T-cell (primary cell): ENCODE measurements at regions not wholly inside any gene's neighbourhood (a gene's known extent, or its start where the extent isn't known, plus 50 kb on each side); places are given as distances from the start of the nearest gene placed in this dataset.

ENCODE experiments used
- ATAC-seq, 4 experiments: fragments of 200-7000 bp in 3 of 4; fragments of 150-1000 bp in 1 of 4; cut with Tn5 transposase; replicated peaks in 1 of 4; 1 replicate in 3 of 4; 2 replicates in 1 of 4; pipeline ENCODE4 v1.10.0; 2021; ENCODE audit warnings: moderate library complexity in 3 of 4, mild to moderate bottlenecking in 2 of 4, moderate number of reproducible peaks in 1 of 4
- CTCF ChIA-PET, 2 donors: fragments of 300-600 bp; sonication (Branson Sonifier 250); formaldehyde crosslinking; loops; one replicate each; lab custom pipeline; 2022; ENCODE audit warnings: antibody characterized with exemption in 2 of 2; lab: Charles Lee
- POLR2A ChIA-PET, 2 donors: fragments of 300-600 bp; sonication (Branson Sonifier 250); formaldehyde crosslinking; loops; one replicate each; lab custom pipeline; 2022; ENCODE audit warnings: antibody characterized with exemption in 2 of 2; lab: Charles Lee
- DNase-seq, 35 experiments: peaks; one replicate each; pipeline versions ENCODE4 v3.0.0 to v3.0.0-alpha.2; 2013 to 2023
- H3K27ac ChIP-seq: one replicate; pipeline ENCODE4 v1.5.1; 2013; ENCODE audit warnings: low read length
- H3K27me3 ChIP-seq, 2 experiments: replicated peaks in 1 of 2; 1 replicate in 1 of 2; 2 replicates in 1 of 2; pipeline versions ENCODE4 v1.6.1 to v1.7.0; 2013; ENCODE audit warnings: low read length in 1 of 2, mixed read lengths in 1 of 2; ENCODE audit not compliant: control insufficient read depth in 2 of 2, insufficient read depth in 2 of 2; ENCODE audit errors: extremely low read depth in 1 of 2
- H3K36me3 ChIP-seq, 2 donors: 1 replicate in 1 of 2; 2 replicates in 1 of 2; pipeline versions ENCODE4 v1.6.1 to v1.7.0; 2013; ENCODE audit warnings: low read length in 1 of 2; ENCODE audit not compliant: control insufficient read depth in 2 of 2, insufficient read depth in 1 of 2; ENCODE audit errors: extremely low read depth in 1 of 2
- H3K4me1 ChIP-seq, 2 experiments: 1 replicate in 1 of 2; 2 replicates in 1 of 2; pipeline versions ENCODE4 v1.6.1 to v1.7.0; 2013; ENCODE audit warnings: low read length in 2 of 2, mixed read lengths in 1 of 2; ENCODE audit not compliant: insufficient read depth in 2 of 2, control insufficient read depth in 1 of 2; ENCODE audit errors: extremely low read depth in 1 of 2
- H3K4me3 ChIP-seq, 2 donors: 1 replicate in 1 of 2; 2 replicates in 1 of 2; pipeline versions ENCODE4 v1.5.1 to v1.7.0; 2013; ENCODE audit warnings: mild to moderate bottlenecking in 2 of 2, low read length in 1 of 2, moderate library complexity in 1 of 2; ENCODE audit not compliant: control insufficient read depth in 1 of 2; ENCODE audit errors: extremely low read depth in 1 of 2
- H3K9me3 ChIP-seq: 2 replicates; pipeline ENCODE4 v1.7.0; 2013
- H3K27ac Mint-ChIP-seq, 2 donors: one replicate each; pipeline ENCODE4 v1.8.0; 2020 to 2021; ENCODE audit warnings: mild to moderate bottlenecking in 2 of 2, mixed read lengths in 2 of 2
- H3K27me3 Mint-ChIP-seq, 2 donors: one replicate each; pipeline ENCODE4 v1.8.0; 2021 to 2022; ENCODE audit warnings: mixed read lengths in 2 of 2
- H3K36me3 Mint-ChIP-seq: one replicate; pipeline ENCODE4 v1.8.0; 2021; ENCODE audit warnings: mixed read lengths
- H3K4me1 Mint-ChIP-seq, 3 donors: one replicate each; pipeline ENCODE4 v1.8.0; 2020 to 2022; ENCODE audit warnings: mixed read lengths in 3 of 3, mild to moderate bottlenecking in 1 of 3
- H3K4me3 Mint-ChIP-seq, 3 donors: one replicate each; pipeline ENCODE4 v1.8.0; 2020 to 2022; ENCODE audit warnings: mild to moderate bottlenecking in 3 of 3, mixed read lengths in 3 of 3, moderate library complexity in 3 of 3
- H3K9me3 Mint-ChIP-seq, 3 donors: one replicate each; pipeline ENCODE4 v1.8.0; 2020 to 2022; ENCODE audit warnings: mixed read lengths in 3 of 3
- WGBS: methylation state at CpG from one replicate; pipeline ENCODE4 v1.1.5; 2013; ENCODE audit warnings: missing lambda C conversion rate; ENCODE audit not compliant: insufficient coverage; 5-methylcytosine and 5-hydroxymethylcytosine counted together

GRCh38 chr11:123378096-123378495 is 52.0 kb upstream of the GRAMD1B start:
- ATAC-seq (no peak), DNase-seq (no peak)
- no peak overlapping the region for H3K27ac ChIP-seq
- no peaks in the 10 kb centered on the region for H3K36me3 Mint-ChIP-seq
- no peaks in the 10 kb centered on the region for H3K27me3 Mint-ChIP-seq
- H3K4me3 ChIP-seq = no peak overlapping the region
- H3K4me1 Mint-ChIP-seq = peaks cover 0 to 10% (median 5%) of the 10 kb centered on the region in 3 donors
- no peaks in the 10 kb centered on the region for H3K9me3 ChIP-seq
- POLR2A ChIA-PET = no interaction called here
- no peak overlapping the region for H3K27ac Mint-ChIP-seq
- H3K27me3 ChIP-seq = no peaks in the 10 kb centered on the region
- H3K4me3 Mint-ChIP-seq = no peak overlapping the region
- H3K9me3 Mint-ChIP-seq = no peaks in the 10 kb centered on the region
- H3K36me3 ChIP-seq = no peaks in the 10 kb centered on the region
- 100% methylated on average over 2 of the region's 3 CpGs for WGBS
- CTCF ChIA-PET = no interaction called here
- peaks cover 0 to 18% of the 10 kb centered on the region in 2 experiments for H3K4me1 ChIP-seq

GRCh38 chr11:123377355-123377754 is 52.7 kb upstream of the GRAMD1B start:
- Histone ChIP-seq H3K27me3 (no peaks in the 10 kb centered on the region), H3K27ac (no peak overlapping the region), H3K36me3 (no peaks in the 10 kb centered on the region), H3K4me1 (peaks cover 0 to 11% of the 10 kb centered on the region in 2 experiments), H3K4me3 (no peak overlapping the region), H3K9me3 (no peaks in the 10 kb centered on the region)
- H3K4me3 Mint-ChIP-seq = no peak overlapping the region
- no peaks in the 10 kb centered on the region for H3K27me3 Mint-ChIP-seq
- no peaks in the 10 kb centered on the region for H3K36me3 Mint-ChIP-seq
- ChIA-PET CTCF (no interaction called here), POLR2A (no interaction called here)
- no peak overlapping the region for H3K27ac Mint-ChIP-seq
- no peaks in the 10 kb centered on the region for H3K9me3 Mint-ChIP-seq
- 73% methylated on average over 4 of the region's 5 CpGs for WGBS
- H3K4me1 Mint-ChIP-seq = peaks cover 0 to 6% (median 3%) of the 10 kb centered on the region in 3 donors
- ATAC-seq = no peak
- no peak for DNase-seq

GRCh38 chr11:123375832-123376231 is 54.2 kb upstream of the GRAMD1B start:
- Mint-ChIP-seq H3K9me3 (no peaks in the 10 kb centered on the region), H3K4me1 (no peaks in the 10 kb centered on the region), H3K36me3 (no peaks in the 10 kb centered on the region), H3K4me3 (no peak overlapping the region), H3K27ac (no peak overlapping the region), H3K27me3 (no peaks in the 10 kb centered on the region)
- H3K4me3 ChIP-seq = no peak overlapping the region
- no peaks in the 10 kb centered on the region for H3K36me3 ChIP-seq
- ATAC-seq = no peak
- 100% methylated on average over 1 of the region's 3 CpGs for WGBS
- no peak overlapping the region for H3K27ac ChIP-seq
- ChIA-PET POLR2A (no interaction called here), CTCF (no interaction called here)
- H3K4me1 ChIP-seq = no peaks in the 10 kb centered on the region
- DNase-seq = no peak
- H3K9me3 ChIP-seq = no peaks in the 10 kb centered on the region
- no peaks in the 10 kb centered on the region for H3K27me3 ChIP-seq

- Histone ChIP-seq H3K27me3 (no peaks in the 10 kb centered on the region), H3K4me1 (no peaks in the 10 kb centered on the region), H3K4me3 (no peak overlapping the region), H3K9me3 (no peaks in the 10 kb centered on the region), H3K36me3 (no peaks in the 10 kb centered on the region), H3K27ac (no peak overlapping the region)
- Mint-ChIP-seq H3K27me3 (no peaks in the 10 kb centered on the region), H3K4me3 (no peak overlapping the region), H3K4me1 (no peaks in the 10 kb centered on the region), H3K9me3 (no peaks in the 10 kb centered on the region), H3K27ac (no peak overlapping the region), H3K36me3 (no peaks in the 10 kb centered on the region)
- CTCF ChIA-PET = interaction anchor here in 1 of 2 donors (0.6 kb wide), 1 partner anchor 147 kb away, joined by 3 read pairs; no protein-coding TSS in a partner anchor
- ATAC-seq (no peak), DNase-seq (no peak)
- WGBS = 100% methylated on average over 2 of the region's 5 CpGs
- POLR2A ChIA-PET = no interaction called here
Observed at GRCh38 chr11:123374622-123374968, 55.5 kb upstream of the GRAMD1B start.

DNA sequence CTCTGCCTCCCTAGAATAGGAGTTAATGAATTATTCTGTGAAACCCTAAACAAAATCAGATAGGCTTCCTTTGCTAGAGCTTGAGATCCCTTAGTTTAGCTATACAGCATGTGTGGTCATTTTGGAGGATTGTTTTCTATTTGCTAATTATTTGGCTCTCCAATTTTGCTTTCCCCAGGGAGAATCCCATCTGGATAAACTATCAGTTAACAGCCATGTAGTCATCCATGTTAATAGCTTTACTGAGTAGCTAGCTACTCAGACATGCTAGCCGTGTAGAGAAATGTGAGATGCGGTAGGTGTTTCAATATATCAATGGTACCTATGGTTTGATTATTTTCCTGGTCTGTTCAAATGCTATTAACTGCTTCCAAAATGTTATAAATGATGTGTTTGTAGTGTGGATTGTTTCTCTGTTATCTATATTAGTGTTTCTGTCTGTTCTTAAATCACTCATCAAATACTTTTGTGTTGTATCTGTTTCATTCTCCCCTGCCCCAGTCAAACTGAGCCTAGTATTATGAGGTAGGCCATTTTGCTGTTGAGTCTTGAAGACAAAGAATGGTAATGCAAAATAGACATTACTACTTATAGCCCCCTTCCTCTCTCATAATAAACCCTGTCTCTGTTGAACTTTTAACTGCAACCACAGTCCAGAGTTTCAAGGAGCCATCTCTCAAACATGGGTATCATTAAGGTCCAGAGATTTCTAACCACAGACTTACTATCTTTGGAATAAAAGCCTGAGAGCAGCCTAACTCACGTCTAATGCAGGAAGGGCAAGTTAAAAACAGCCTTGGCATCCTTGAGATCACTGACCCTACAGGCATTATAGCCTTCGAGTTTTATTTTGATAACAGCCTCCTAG is 56.1 kb upstream of the GRAMD1B start:
- H3K36me3 Mint-ChIP-seq = no peaks in the 10 kb centered on the region
- Histone ChIP-seq H3K4me1 (no peaks in the 10 kb centered on the region), H3K9me3 (no peaks in the 10 kb centered on the region), H3K27ac (no peak overlapping the region), H3K4me3 (no peak overlapping the region), H3K27me3 (no peaks in the 10 kb centered on the region), H3K36me3 (no peaks in the 10 kb centered on the region)
- no peak overlapping the region for H3K27ac Mint-ChIP-seq
- H3K4me3 Mint-ChIP-seq = no peak overlapping the region
- DNase-seq (no peak), ATAC-seq (no peak)
- no peaks in the 10 kb centered on the region for H3K9me3 Mint-ChIP-seq
- 80% methylated on average over 1 of the region's 4 CpGs for WGBS
- POLR2A ChIA-PET = no interaction called here
- CTCF ChIA-PET = interaction anchor here in 1 of 2 donors (0.6 kb wide), 1 partner anchor 148 kb away, joined by 3 read pairs; no protein-coding TSS in a partner anchor
- no peaks in the 10 kb centered on the region for H3K27me3 Mint-ChIP-seq
- no peaks in the 10 kb centered on the region for H3K4me1 Mint-ChIP-seq

DNA sequence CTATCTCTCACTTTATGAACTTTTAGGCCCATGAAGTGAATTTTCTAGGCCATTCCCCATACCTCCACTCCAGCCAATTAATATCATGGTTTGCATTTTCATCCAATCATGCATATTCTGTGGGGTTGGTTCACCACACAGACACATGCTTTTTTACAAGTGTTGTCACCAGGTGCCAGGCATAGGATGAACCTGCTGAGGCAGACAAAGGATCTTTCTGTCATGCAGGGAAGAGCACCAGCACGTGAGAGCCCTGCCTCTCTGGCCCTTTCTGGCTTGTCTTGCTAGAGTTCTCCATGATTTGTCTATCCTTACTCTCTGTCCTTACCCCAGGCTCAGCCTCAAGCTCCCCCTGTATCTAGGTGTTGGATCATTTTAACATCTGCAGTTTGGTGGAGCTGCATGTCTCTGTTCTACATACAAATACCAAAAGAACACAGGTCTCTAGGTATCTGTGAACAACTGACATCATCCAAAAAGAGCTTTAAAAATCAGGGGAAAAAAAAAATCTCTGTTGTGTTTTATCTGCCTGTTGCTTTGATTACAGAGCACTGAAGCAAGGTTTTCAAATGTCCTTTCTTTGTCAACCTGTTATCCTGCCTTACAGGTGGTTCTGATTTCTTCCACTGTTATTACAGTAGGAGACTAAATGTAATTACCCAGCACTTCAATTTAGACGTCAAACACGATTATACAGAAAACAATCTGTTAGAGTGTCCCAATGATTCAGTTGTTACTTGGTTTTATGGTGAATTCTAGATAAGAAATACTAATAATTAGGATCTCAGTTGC is 58.4 kb upstream of the GRAMD1B start:
- Histone ChIP-seq H3K36me3 (no peaks in the 10 kb centered on the region), H3K4me1 (no peaks in the 10 kb centered on the region), H3K4me3 (no peak overlapping the region), H3K27ac (no peak overlapping the region), H3K27me3 (no peaks in the 10 kb centered on the region), H3K9me3 (no peaks in the 10 kb centered on the region)
- H3K4me1 Mint-ChIP-seq = no peaks in the 10 kb centered on the region
- CTCF ChIA-PET = no interaction called here
- POLR2A ChIA-PET = no interaction called here
- H3K27me3 Mint-ChIP-seq = peaks cover 3 to 8% of the 10 kb centered on the region in 2 donors
- ATAC-seq (no peak), DNase-seq (no peak)
- H3K9me3 Mint-ChIP-seq = no peaks in the 10 kb centered on the region
- WGBS = 78% methylated on average over 1 of the region's 3 CpGs
- H3K27ac Mint-ChIP-seq = no peak overlapping the region
- no peak overlapping the region for H3K4me3 Mint-ChIP-seq
- no peaks in the 10 kb centered on the region for H3K36me3 Mint-ChIP-seq
